MM.1S (cell line): ENCODE measurements at regions not wholly inside any gene's neighbourhood (a gene's known extent, or its start where the extent isn't known, plus 50 kb on each side); places are given as distances from the start of the nearest gene placed in this dataset.

Experiments used
- CTCF ChIP-seq: fragments of 300-600 bp; sonication (generic); IDR thresholded peaks from 2 replicates; pipeline ENCODE4 v1.5.1; 2016; ENCODE audit warnings: antibody characterized with exemption, low read length, mixed read lengths
- EZH2 ChIP-seq: fragments of 300-600 bp; sonication (generic); optimal IDR thresholded peaks from 2 replicates; pipeline ENCODE3; 2017; ENCODE audit warnings: low read depth, mild to moderate bottlenecking, antibody characterized with exemption, low read length, mixed read lengths
- EZH2phosphoT487 ChIP-seq: fragments of 300-600 bp; sonication (generic); IDR thresholded peaks from 2 replicates; pipeline ENCODE4 v1.6.1; 2018; ENCODE audit warnings: antibody characterized with exemption, low read length

- TF ChIP-seq CTCF (no peak), EZH2 (no peak), EZH2phosphoT487 (no peak)
Observed at GRCh38 chr5:30894811-30895210, 298.7 kb upstream of the CDH6 start.
